ENCODE measurements at regions not wholly inside any gene's neighbourhood (a gene's known extent, or its start where the extent isn't known, plus 50 kb on each side); places are given as distances from the start of the nearest gene placed in this dataset.

GRCh38 chr2:150167711-150168110, 319.8 kb downstream of the RND3 start:
- in situ Hi-C loops (cut with HindIII; ENCODE audit: low sequenced_read_pairs): no loop called here

- in situ Hi-C loops (cut with HindIII; ENCODE audit: low sequenced_read_pairs): no loop called here
Measured at GRCh38 chr2:150166313-150167051, 321.0 kb downstream of the RND3 start.

GRCh38 chr2:150165988-150166312, 321.5 kb downstream of the RND3 start:
- in situ Hi-C loops (cut with HindIII; ENCODE audit: low sequenced_read_pairs): no loop called here

- in situ Hi-C loops (cut with HindIII; ENCODE audit: low sequenced_read_pairs): no loop called here
Measured at GRCh38 chr2:150165442-150165841, 322.0 kb downstream of the RND3 start.

GRCh38 chr2:150162241-150162942, 325.1 kb downstream of the RND3 start:
- in situ Hi-C loops (cut with HindIII; ENCODE audit: low sequenced_read_pairs): no loop called here

GRCh38 chr2:150160058-150160457, 327.4 kb downstream of the RND3 start:
- in situ Hi-C loops (cut with HindIII; ENCODE audit: low sequenced_read_pairs): no loop called here

GRCh38 chr2:150159300-150159699, 328.2 kb downstream of the RND3 start:
- in situ Hi-C loops (cut with HindIII; ENCODE audit: low sequenced_read_pairs): no loop called here

GRCh38 chr2:150156876-150157275, 330.6 kb downstream of the RND3 start:
- in situ Hi-C loops (cut with HindIII; ENCODE audit: low sequenced_read_pairs): no loop called here

GRCh38 chr2:150156415-150156814, 331.1 kb downstream of the RND3 start:
- in situ Hi-C loops (cut with HindIII; ENCODE audit: low sequenced_read_pairs): no loop called here

GRCh38 chr2:150154308-150154797, 333.1 kb downstream of the RND3 start:
- in situ Hi-C loops (cut with HindIII; ENCODE audit: low sequenced_read_pairs): no loop called here

- in situ Hi-C loops (cut with HindIII; ENCODE audit: low sequenced_read_pairs): no loop called here
Measured at GRCh38 chr2:150153646-150154307, 333.7 kb downstream of the RND3 start.

- in situ Hi-C loops (cut with HindIII; ENCODE audit: low sequenced_read_pairs): no loop called here
Measured at GRCh38 chr2:150152230-150152629, 335.2 kb downstream of the RND3 start.

- in situ Hi-C loops (cut with HindIII; ENCODE audit: low sequenced_read_pairs): no loop called here
Measured at GRCh38 chr2:150150144-150150543, 337.3 kb downstream of the RND3 start.

- in situ Hi-C loops (cut with HindIII; ENCODE audit: low sequenced_read_pairs): no loop called here
Measured at GRCh38 chr2:150147889-150148683, 339.4 kb downstream of the RND3 start.

- in situ Hi-C loops (cut with HindIII; ENCODE audit: low sequenced_read_pairs): no loop called here
Measured at GRCh38 chr2:150146879-150147278, 340.6 kb downstream of the RND3 start.

- in situ Hi-C loops (cut with HindIII; ENCODE audit: low sequenced_read_pairs): no loop called here
Measured at GRCh38 chr2:150145299-150145692, 342.2 kb downstream of the RND3 start.

- in situ Hi-C loops (cut with HindIII; ENCODE audit: low sequenced_read_pairs): no loop called here
Measured at GRCh38 chr2:150144546-150145298, 342.7 kb downstream of the RND3 start.

GRCh38 chr2:150143087-150143536, 344.4 kb downstream of the RND3 start:
- in situ Hi-C loops (cut with HindIII; ENCODE audit: low sequenced_read_pairs): no loop called here

- in situ Hi-C loops (cut with HindIII; ENCODE audit: low sequenced_read_pairs): no loop called here
Measured at GRCh38 chr2:150142561-150142960, 344.9 kb downstream of the RND3 start.
